Liver (tissue), 3 donors: ENCODE measurements at regions not wholly inside any gene's neighbourhood (a gene's known extent, or its start where the extent isn't known, plus 50 kb on each side); places are given as distances from the start of the nearest gene placed in this dataset.

Experiments
- EGR1 ChIP-seq, 2 donors: IDR thresholded peaks; 2 replicates each; pipeline ENCODE4 v1.6.1; 2016 to 2018; ENCODE audit warnings: antibody characterized with exemption in 2 of 2, low read depth in 2 of 2
- FOXA1 ChIP-seq: IDR thresholded peaks from 2 replicates; pipeline ENCODE4 v1.6.1; 2016; ENCODE audit warnings: antibody characterized with exemption
- GABPA ChIP-seq, 2 donors: IDR thresholded peaks in 1 of 2; conservative IDR thresholded peaks in 1 of 2; 2 replicates each; pipeline ENCODE4 v1.6.1; 2016; ENCODE audit warnings: antibody characterized with exemption in 2 of 2, mild to moderate bottlenecking in 1 of 2, moderate library complexity in 1 of 2
- NR2F2 ChIP-seq: IDR thresholded peaks from 2 replicates; pipeline ENCODE4 v1.6.1; 2016; ENCODE audit warnings: antibody characterized with exemption
- RAD21 ChIP-seq, 2 donors: IDR thresholded peaks; 2 replicates each; pipeline ENCODE4 v1.6.1; 2016; ENCODE audit warnings: antibody characterized with exemption in 2 of 2, mild to moderate bottlenecking in 2 of 2
- SP1 ChIP-seq: IDR thresholded peaks from 2 replicates; pipeline ENCODE4 v1.6.1; 2018; ENCODE audit warnings: antibody characterized with exemption, mild to moderate bottlenecking
- TAF1 ChIP-seq: conservative IDR thresholded peaks from 2 replicates; pipeline ENCODE4 v1.6.1; 2016; ENCODE audit warnings: antibody characterized with exemption, mild to moderate bottlenecking
- YY1 ChIP-seq: IDR thresholded peaks from 2 replicates; pipeline ENCODE4 v1.6.1; 2016; ENCODE audit warnings: antibody characterized with exemption, mild to moderate bottlenecking
- TF ChIP-seq, protein P1 (sequence below): fragments of 150-350 bp; IDR thresholded peaks from 2 replicates; pipeline ENCODE4 v1.5.1; 2017; ENCODE audit warnings: improper control_type of control experiment, low read depth, low read length; ENCODE audit not compliant: missing input control
- TF ChIP-seq, protein P2 (sequence below): IDR thresholded peaks from 2 replicates; pipeline ENCODE4 v1.6.1; 2016; ENCODE audit warnings: antibody characterized with exemption
- TF ChIP-seq, protein P3 (sequence below): IDR thresholded peaks from 2 replicates; pipeline ENCODE4 v1.6.1; 2016; ENCODE audit warnings: antibody characterized with exemption, mild to moderate bottlenecking
- TF ChIP-seq, protein P4 (sequence below): IDR thresholded peaks from 2 replicates; pipeline ENCODE4 v1.6.1; 2016; ENCODE audit warnings: antibody characterized with exemption
- TF ChIP-seq, protein P5 (sequence below): IDR thresholded peaks from 2 replicates; pipeline ENCODE4 v1.6.1; 2016; ENCODE audit warnings: antibody characterized with exemption
- donor health status: healthy.
- donor health status: healthy.

DNA sequence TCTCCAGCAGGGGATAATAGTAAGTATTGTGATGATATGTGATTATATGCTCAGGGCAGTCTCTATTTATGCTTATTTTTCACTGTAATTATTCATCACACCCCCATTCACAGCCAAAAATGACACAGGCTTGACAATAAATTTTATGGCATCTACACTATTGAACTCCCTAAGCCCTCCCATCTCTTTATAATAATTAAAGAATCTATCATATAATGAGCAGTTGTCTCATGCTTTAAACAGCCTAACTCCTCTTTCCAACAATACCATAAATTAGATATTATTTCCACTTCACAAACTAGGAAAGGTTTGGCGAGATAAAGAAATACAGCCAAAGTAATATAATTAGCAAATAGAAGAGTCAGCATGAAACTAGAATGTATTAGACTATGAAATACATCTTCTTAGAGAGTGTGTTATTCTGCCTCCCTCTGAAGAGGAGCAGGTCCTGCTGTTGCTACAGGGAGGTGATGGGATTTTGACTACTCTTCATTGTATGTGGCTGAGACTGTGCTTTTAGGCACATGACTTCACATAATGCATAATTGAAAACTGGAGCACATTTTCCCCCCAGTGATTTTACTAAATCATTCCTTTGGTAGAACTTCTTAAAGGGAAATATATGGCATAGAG is 488.8 kb downstream of the HTR1A start:
- TF ChIP-seq, protein P1, sequence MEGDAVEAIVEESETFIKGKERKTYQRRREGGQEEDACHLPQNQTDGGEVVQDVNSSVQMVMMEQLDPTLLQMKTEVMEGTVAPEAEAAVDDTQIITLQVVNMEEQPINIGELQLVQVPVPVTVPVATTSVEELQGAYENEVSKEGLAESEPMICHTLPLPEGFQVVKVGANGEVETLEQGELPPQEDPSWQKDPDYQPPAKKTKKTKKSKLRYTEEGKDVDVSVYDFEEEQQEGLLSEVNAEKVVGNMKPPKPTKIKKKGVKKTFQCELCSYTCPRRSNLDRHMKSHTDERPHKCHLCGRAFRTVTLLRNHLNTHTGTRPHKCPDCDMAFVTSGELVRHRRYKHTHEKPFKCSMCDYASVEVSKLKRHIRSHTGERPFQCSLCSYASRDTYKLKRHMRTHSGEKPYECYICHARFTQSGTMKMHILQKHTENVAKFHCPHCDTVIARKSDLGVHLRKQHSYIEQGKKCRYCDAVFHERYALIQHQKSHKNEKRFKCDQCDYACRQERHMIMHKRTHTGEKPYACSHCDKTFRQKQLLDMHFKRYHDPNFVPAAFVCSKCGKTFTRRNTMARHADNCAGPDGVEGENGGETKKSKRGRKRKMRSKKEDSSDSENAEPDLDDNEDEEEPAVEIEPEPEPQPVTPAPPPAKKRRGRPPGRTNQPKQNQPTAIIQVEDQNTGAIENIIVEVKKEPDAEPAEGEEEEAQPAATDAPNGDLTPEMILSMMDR = no peak
- TF ChIP-seq, protein P2, sequence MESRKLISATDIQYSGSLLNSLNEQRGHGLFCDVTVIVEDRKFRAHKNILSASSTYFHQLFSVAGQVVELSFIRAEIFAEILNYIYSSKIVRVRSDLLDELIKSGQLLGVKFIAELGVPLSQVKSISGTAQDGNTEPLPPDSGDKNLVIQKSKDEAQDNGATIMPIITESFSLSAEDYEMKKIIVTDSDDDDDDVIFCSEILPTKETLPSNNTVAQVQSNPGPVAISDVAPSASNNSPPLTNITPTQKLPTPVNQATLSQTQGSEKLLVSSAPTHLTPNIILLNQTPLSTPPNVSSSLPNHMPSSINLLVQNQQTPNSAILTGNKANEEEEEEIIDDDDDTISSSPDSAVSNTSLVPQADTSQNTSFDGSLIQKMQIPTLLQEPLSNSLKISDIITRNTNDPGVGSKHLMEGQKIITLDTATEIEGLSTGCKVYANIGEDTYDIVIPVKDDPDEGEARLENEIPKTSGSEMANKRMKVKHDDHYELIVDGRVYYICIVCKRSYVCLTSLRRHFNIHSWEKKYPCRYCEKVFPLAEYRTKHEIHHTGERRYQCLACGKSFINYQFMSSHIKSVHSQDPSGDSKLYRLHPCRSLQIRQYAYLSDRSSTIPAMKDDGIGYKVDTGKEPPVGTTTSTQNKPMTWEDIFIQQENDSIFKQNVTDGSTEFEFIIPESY = no peak
- TF ChIP-seq RAD21 (IDR thresholded peaks at IDR 0.05) = no peak
- TF ChIP-seq, protein P3, sequence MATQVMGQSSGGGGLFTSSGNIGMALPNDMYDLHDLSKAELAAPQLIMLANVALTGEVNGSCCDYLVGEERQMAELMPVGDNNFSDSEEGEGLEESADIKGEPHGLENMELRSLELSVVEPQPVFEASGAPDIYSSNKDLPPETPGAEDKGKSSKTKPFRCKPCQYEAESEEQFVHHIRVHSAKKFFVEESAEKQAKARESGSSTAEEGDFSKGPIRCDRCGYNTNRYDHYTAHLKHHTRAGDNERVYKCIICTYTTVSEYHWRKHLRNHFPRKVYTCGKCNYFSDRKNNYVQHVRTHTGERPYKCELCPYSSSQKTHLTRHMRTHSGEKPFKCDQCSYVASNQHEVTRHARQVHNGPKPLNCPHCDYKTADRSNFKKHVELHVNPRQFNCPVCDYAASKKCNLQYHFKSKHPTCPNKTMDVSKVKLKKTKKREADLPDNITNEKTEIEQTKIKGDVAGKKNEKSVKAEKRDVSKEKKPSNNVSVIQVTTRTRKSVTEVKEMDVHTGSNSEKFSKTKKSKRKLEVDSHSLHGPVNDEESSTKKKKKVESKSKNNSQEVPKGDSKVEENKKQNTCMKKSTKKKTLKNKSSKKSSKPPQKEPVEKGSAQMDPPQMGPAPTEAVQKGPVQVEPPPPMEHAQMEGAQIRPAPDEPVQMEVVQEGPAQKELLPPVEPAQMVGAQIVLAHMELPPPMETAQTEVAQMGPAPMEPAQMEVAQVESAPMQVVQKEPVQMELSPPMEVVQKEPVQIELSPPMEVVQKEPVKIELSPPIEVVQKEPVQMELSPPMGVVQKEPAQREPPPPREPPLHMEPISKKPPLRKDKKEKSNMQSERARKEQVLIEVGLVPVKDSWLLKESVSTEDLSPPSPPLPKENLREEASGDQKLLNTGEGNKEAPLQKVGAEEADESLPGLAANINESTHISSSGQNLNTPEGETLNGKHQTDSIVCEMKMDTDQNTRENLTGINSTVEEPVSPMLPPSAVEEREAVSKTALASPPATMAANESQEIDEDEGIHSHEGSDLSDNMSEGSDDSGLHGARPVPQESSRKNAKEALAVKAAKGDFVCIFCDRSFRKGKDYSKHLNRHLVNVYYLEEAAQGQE = no peak
- TF ChIP-seq, protein P4, sequence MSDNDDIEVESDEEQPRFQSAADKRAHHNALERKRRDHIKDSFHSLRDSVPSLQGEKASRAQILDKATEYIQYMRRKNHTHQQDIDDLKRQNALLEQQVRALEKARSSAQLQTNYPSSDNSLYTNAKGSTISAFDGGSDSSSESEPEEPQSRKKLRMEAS = no peak
- no peak for TF ChIP-seq FOXA1
- TF ChIP-seq, protein P5, sequence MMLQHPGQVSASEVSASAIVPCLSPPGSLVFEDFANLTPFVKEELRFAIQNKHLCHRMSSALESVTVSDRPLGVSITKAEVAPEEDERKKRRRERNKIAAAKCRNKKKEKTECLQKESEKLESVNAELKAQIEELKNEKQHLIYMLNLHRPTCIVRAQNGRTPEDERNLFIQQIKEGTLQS = no peak
- TF ChIP-seq TAF1 = no peak
- no peak for TF ChIP-seq YY1
- no peak for TF ChIP-seq NR2F2
- no peak for TF ChIP-seq SP1
- TF ChIP-seq EGR1 (IDR thresholded peaks at IDR 0.05; ENCODE audit: low read depth in 2 of 2) = no peak
- TF ChIP-seq GABPA (IDR thresholded peaks at IDR 0.05 in 1 of 2, conservative IDR thresholded peaks at IDR 0.05 in 1 of 2) = no peak
